GM12878 (cell line): ENCODE measurements at regions not wholly inside any gene's neighbourhood (a gene's known extent, or its start where the extent isn't known, plus 50 kb on each side); places are given as distances from the start of the nearest gene placed in this dataset.

Experiments used
- ATAC-seq: fragments of 200-7000 bp; cut with Tn5 transposase; 3 replicates; pipeline ENCODE4 v1.9.1; 2020; ENCODE audit warnings: mild to moderate bottlenecking, moderate library complexity
- BruUV-seq: library from RNA; stranded (reverse); fragments of 400-500 nt; replicated peaks from 2 replicates; lab custom pipeline; 2021; lab: Mats Ljungman, UMichigan
- CTCF ChIA-PET: fragments of 300-600 bp; sonication (Branson Sonifier 250); formaldehyde crosslinking; extraction: SDS; loops from one replicate; lab custom pipeline; 2021; ENCODE audit warnings: inconsistent platforms; lab: Yijun Ruan, JAX
- POLR2A ChIA-PET: fragments of 350-600 bp; formaldehyde crosslinking; extraction: SDS; loops from one replicate; lab custom pipeline; 2021; ENCODE audit warnings: inconsistent platforms; lab: Charles Lee
- RAD21 ChIA-PET: fragments of 300-600 bp; sonication (Branson Sonifier 250); formaldehyde crosslinking; loops from one replicate; lab custom pipeline; 2023; ENCODE audit warnings: antibody characterized with exemption; ENCODE audit not compliant: unreplicated experiment; lab: Charles Lee
- SMC1A ChIA-PET: fragments of 300-600 bp; sonication (Branson Sonifier 250); formaldehyde crosslinking; loops from one replicate; lab custom pipeline; 2023; ENCODE audit not compliant: unreplicated experiment, uncharacterized antibody; lab: Charles Lee
- DNase-seq: peaks from one replicate; pipeline ENCODE4 v3.0.0-alpha.2; 2011; ENCODE audit warnings: low read depth, low spot score
- FAIRE-seq: peaks from 3 replicates; lab custom pipeline; 2011; peaks lifted over from hg19 to GRCh38; lab: Jason Lieb, UNC
- H2AFZ ChIP-seq: 2 replicates; pipeline ENCODE4 v1.6.0; 2011; ENCODE audit warnings: low read depth, low read length, control low read depth; ENCODE audit not compliant: control insufficient read depth
- H3K27ac ChIP-seq: 2 replicates; pipeline ENCODE4 v1.5.1; 2011; ENCODE audit warnings: control low read depth; ENCODE audit not compliant: control insufficient read depth, insufficient read depth
- H3K27me3 ChIP-seq, 2 experiments: replicated peaks in 1 of 2; 2 replicates each; pipeline versions ENCODE4 v1.6.0 to v1.6.1; 2011; ENCODE audit warnings: low read length in 1 of 2; ENCODE audit not compliant: control insufficient read depth in 2 of 2, insufficient read depth in 2 of 2
- H3K36me3 ChIP-seq, 2 experiments: 2 replicates each; pipeline ENCODE4 v1.5.1; 2011; ENCODE audit warnings: low read length in 1 of 2; ENCODE audit not compliant: control insufficient read depth in 2 of 2, insufficient read depth in 2 of 2
- H3K4me1 ChIP-seq: 2 replicates; pipeline ENCODE4 v1.6.1; 2011; ENCODE audit warnings: mild to moderate bottlenecking, low read length, moderate library complexity, mixed read lengths; ENCODE audit not compliant: control insufficient read depth, insufficient read depth
- H3K4me2 ChIP-seq: 2 replicates; pipeline ENCODE4 v1.6.0; 2011; ENCODE audit warnings: control low read depth; ENCODE audit not compliant: control insufficient read depth, insufficient read depth
- H3K4me3 ChIP-seq: fragments of 200-600 bp; sonication (generic); 2 replicates; pipeline ENCODE4 v1.5.1; 2016
- H3K79me2 ChIP-seq: 2 replicates; pipeline ENCODE4 v1.6.0; 2011; ENCODE audit warnings: low read length; ENCODE audit not compliant: control insufficient read depth, insufficient read depth
- H3K9ac ChIP-seq: 2 replicates; pipeline ENCODE4 v1.8.0; 2011; ENCODE audit warnings: low read length, control low read depth, mixed read lengths; ENCODE audit not compliant: control insufficient read depth, insufficient read depth
- H3K9me3 ChIP-seq: replicated peaks from 3 replicates; pipeline ENCODE4 v1.5.1; 2011; ENCODE audit warnings: mild to moderate bottlenecking, low read length; ENCODE audit not compliant: control insufficient read depth, insufficient read depth
- H4K20me1 ChIP-seq: 2 replicates; pipeline ENCODE4 v1.6.0; 2011; ENCODE audit not compliant: control insufficient read depth, insufficient read depth
- BACH1 ChIP-seq: fragments of 450-650 bp; IDR thresholded peaks from 2 replicates; pipeline ENCODE4 v1.6.1; 2017; ENCODE audit warnings: mild to moderate bottlenecking, borderline replicate concordance
- BCL3 ChIP-seq: IDR thresholded peaks from 2 replicates; pipeline ENCODE4 v1.6.1; 2011; ENCODE audit warnings: borderline replicate concordance, low read depth, mild to moderate bottlenecking, moderate library complexity, low read length; ENCODE audit not compliant: insufficient read depth, poor library complexity, severe bottlenecking
- BMI1 ChIP-seq: fragments of 450-650 bp; IDR thresholded peaks from 2 replicates; pipeline ENCODE4 v1.6.1; 2016; ENCODE audit warnings: mild to moderate bottlenecking, moderate library complexity, borderline replicate concordance
- BRCA1 ChIP-seq: IDR thresholded peaks from 2 replicates; pipeline ENCODE4 v1.6.1; 2011; ENCODE audit warnings: low read depth, low read length, improper control_type of control experiment
- CBX5 ChIP-seq: sonication (generic); IDR thresholded peaks from 2 replicates; pipeline ENCODE4 v1.6.1; 2016; ENCODE audit warnings: low read depth, moderate library complexity, mild to moderate bottlenecking, inconsistent platforms
- JUNB ChIP-seq: IDR thresholded peaks from 2 replicates; pipeline ENCODE4 v1.6.1; 2016; ENCODE audit warnings: antibody characterized with exemption, mild to moderate bottlenecking
- KLF5 ChIP-seq: fragments of 450-650 bp; IDR thresholded peaks from 2 replicates; pipeline ENCODE4 v1.6.1; 2014; ENCODE audit warnings: mild to moderate bottlenecking; ENCODE audit not compliant: partially characterized antibody
- MLLT1 ChIP-seq: fragments of 450-650 bp; IDR thresholded peaks from 2 replicates; pipeline ENCODE4 v1.6.1; 2016; ENCODE audit warnings: mild to moderate bottlenecking
- RAD21 ChIP-seq: IDR thresholded peaks from 2 replicates; pipeline ENCODE4 v1.6.1; 2011; ENCODE audit warnings: mild to moderate bottlenecking, low read depth, low read length, moderate library complexity; ENCODE audit not compliant: insufficient read depth
- RELA ChIP-seq: fragments of 450-650 bp; IDR thresholded peaks from 2 replicates; pipeline ENCODE4 v1.8.0; 2014; ENCODE audit warnings: borderline replicate concordance; ENCODE audit not compliant: partially characterized antibody
- REST ChIP-seq: IDR thresholded peaks from 2 replicates; pipeline ENCODE4 v1.6.1; 2012; ENCODE audit warnings: mild to moderate bottlenecking, low read depth, low read length
- SREBF1 ChIP-seq: IDR thresholded peaks from 2 replicates; pipeline ENCODE4 v1.6.1; 2012; ENCODE audit warnings: mild to moderate bottlenecking, low read length
- WGBS: methylation state at CpG from one replicate; pipeline ENCODE4 v1.1.6; 2016; ENCODE audit warnings: low lambda C conversion rate; ENCODE audit not compliant: insufficient replicate concordance, insufficient coverage; ENCODE audit errors: missing lambda C conversion rate; 5-methylcytosine and 5-hydroxymethylcytosine counted together
- in situ Hi-C: fragments of 300-500 bp; cut with MboI; formaldehyde crosslinking; loops from 9 replicates; pipeline ENCODE4 v1.14.3; 2018; ENCODE audit warnings: mixed read lengths
- intact Hi-C: fragments of 100-400 bp; cut with micrococcal nuclease; formaldehyde crosslinking; loops from one replicate; pipeline ENCODE4 v1.14.2; 2022; ENCODE audit not compliant: unreplicated experiment

GRCh38 chr13:112127564-112128330 lies 60.8 kb downstream of the SOX1 start (continued):
- no peak for TF ChIP-seq MLLT1
- no peak for TF ChIP-seq BMI1
- TF ChIP-seq BACH1, result no peak
- TF ChIP-seq CBX5, result no peak

GRCh38 chr13:112128331-112128610 lies 61.3 kb downstream of the SOX1 start:
- ChIA-PET SMC1A (no interaction called here), POLR2A (no interaction called here), CTCF (interaction anchor here (0.7 kb wide), 1 partner anchor 8 kb away, joined by 3 read pairs; no protein-coding TSS in a partner anchor), RAD21 (no interaction called here)
- H3K4me1 ChIP-seq, result no peaks in the 10 kb centered on the region
- H3K27ac ChIP-seq, result no peak overlapping the region
- intact Hi-C loops, result no loop called here
- H3K4me2 ChIP-seq, result no peak overlapping the region
- no peak for DNase-seq
- ATAC-seq, result no peak
- no peak overlapping the region for H3K4me3 ChIP-seq
- no TSS peak for BruUV-seq
- no peak overlapping the region for H3K9ac ChIP-seq
- H3K36me3 ChIP-seq, result no peaks in the 10 kb centered on the region
- H4K20me1 ChIP-seq, result no peaks in the 10 kb centered on the region
- in situ Hi-C loops, result no loop called here
- H2AFZ ChIP-seq, result no peak overlapping the region
- WGBS, result 6% methylated on average over 8 of the region's 8 CpGs
- no peaks in the 10 kb centered on the region; the same call in 2 of the 3 replicates for H3K9me3 ChIP-seq
- no peaks in the 10 kb centered on the region for H3K27me3 ChIP-seq
- no peak for FAIRE-seq
- H3K79me2 ChIP-seq, result no peaks in the 10 kb centered on the region
- TF ChIP-seq RELA (no peak), RAD21 (no peak), SREBF1 (no peak), JUNB (no peak), BCL3 (no peak), REST (no peak), BRCA1 (no peak), KLF5 (no peak)
